Iris pigment epithelial cell (primary cell): ENCODE measurements at regions not wholly inside any gene's neighbourhood (a gene's known extent, or its start where the extent isn't known, plus 50 kb on each side); places are given as distances from the start of the nearest gene placed in this dataset.

Source experiments
- DNase-seq: peaks from one replicate; pipeline ENCODE4 v3.0.0-alpha.2; 2011; ENCODE audit warnings: low read depth

DNA sequence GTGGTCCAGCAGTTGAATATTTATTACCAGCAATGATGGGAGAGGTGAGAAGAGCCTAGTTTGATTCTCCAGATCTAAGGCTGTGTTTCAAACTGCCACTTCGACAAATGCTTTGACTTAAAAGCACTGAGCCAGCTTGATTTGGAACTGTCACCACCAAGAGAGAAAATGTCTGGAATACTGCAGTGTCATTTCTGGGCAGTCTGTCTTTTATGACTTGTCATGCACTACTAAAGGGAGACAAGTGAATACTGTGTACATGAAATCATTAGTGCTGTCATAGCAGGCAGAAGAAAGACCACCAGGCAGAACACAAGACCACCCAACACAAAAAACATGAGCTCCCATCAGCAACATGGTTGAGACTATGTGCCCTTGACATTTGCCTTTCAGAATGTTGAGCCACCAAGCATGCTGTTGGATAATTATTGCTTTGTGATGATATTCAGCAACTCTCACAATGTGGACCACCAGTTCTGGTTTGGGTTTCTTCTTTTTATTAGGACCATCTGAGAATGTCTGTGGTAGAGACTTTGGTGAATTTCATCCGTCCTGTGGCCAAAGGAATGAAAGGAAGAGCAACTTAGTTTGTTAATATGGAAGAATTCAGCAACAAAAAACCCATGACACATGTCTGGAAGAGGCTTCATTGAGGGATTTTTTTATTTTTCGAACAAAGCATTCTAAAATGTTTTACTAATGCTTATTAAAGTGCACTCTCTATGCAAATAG is 125.8 kb downstream of the NTMT2 start:
- no peak for DNase-seq

DNA sequence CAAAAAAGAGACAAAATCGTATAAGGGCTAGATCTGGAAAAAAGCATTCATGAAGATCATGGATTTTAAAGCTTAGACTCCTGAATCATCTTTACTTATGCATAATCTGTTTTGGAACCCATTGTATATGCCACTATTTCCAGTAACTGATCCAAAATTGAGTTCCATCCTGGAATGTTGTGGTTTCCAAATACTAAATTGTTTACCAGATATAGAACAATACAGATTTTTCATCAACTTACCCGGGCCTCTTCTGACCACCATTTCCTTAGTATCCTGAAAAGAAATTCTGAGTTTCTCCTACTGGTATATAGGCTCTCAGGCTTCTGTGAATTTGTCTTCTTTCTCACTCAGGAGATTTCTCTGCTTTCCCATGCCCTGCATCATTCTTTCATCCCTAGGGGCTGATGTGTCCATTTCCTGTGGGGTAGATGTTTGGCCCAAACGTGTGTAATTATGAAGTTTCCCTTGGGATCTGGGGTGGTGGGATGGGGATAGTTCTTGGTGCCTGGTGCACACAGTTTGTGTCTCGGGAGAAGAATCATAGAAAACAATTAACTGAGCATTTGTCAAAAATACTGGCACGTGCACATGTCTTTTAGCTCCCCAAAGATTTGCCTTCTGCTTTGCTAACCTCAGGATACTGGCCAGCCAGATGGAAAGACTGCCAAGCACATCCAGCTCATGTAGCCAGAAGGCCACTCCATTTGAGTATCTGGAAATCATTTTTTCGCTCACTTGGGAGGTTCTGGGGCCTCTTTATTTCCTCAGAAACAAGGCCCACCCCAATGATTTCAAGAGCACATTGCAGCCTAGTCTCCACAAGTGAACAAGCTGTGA is 127.8 kb downstream of the NTMT2 start:
- DNase-seq = no peak

DNA sequence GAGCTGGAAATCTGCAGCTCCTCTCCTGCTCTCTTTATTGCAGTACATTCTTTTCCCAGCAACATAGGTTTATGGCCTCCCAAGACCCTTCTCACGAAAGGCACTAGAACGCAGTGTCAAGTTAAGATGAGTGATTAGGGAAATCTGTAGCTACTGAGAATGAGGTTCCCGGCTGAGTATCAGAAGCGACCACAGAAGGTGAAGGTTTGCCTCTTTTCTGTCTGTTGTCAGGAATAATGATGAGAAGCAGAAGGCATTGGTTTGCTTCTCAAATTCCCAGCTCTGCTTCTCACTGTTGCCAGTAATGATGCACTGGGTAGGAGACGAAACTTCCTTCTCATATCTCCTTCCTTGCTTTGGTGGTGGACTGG is 128.4 kb downstream of the NTMT2 start:
- DNase-seq = no peak

DNA sequence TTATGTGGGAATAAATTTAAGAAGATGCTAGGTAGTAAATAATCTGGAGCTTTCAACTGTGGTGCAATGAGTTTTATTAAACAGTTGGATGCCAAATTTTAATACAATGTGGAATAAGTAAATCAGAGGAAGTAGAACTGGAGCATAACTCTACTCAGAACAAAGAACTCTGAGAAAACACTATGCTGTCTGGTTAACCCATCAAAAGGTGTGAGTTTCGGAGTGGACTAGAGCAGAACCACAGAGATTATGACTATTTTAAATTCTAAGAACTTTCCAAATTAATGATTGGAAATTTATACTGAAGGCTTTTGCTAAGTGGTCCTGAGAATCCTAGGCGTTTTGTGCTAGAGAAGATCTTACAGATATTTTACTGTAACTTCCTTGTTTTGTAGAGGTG is 132.2 kb downstream of the NTMT2 start:
- no peak for DNase-seq

DNA sequence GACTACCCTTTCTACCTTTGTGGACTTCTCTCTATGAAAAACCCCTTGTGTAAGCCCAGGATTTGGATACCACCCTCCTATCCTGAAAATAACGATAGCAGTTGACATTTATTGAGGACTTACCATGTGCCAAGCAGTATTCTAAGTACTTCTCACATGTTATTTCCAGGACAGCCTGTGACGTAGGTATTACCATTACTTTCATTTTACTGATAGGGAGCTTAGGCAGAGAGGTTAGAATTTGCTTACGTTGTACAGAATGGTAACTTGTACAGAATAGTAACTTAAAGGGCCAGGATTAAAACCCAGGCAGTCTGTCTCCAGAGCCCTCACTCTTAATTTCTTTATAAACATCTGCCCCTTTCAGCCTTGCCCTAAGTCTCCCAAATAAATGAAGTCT is 138.3 kb downstream of the NTMT2 start:
- peak; percentile 14 for DNase-seq

DNA sequence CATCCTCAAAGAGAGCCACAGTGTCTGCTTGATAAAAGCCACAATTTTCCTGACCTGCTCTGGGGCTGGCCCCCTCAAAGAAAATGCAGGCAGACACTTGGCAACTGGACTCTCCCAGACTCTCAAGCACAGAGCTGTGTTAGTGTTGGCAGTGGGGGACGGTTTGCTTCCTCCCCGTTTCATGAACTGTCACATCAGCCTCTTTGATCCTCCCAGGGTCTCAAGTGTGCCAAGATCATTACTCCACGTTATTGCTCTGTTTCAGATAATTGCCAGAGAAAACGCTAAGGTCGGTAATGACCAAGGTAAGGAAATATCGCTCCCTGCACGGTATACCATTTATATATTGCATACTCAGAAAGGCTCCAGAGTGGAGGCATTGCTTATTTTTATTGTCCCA is 138.8 kb downstream of the NTMT2 start:
- no peak for DNase-seq

DNA sequence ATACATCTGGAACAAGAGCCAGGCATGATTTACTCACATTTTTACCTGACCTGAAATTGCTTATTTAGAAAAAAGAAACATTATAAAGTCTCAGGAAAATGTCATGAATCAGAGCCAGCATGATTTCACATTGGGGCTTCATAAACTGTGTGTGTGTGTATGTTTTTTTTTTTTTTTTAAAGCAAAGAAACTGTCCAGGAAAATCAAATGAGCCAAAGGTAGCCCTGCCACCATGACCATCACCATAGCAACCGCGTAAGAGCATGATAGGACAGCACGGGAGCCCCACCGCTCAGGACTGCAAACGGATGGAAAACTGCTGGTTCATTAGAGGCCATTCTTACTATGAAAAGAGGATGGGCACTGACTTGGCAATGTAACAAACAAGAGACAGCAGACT is 139.2 kb downstream of the NTMT2 start:
- DNase-seq = no peak

DNA sequence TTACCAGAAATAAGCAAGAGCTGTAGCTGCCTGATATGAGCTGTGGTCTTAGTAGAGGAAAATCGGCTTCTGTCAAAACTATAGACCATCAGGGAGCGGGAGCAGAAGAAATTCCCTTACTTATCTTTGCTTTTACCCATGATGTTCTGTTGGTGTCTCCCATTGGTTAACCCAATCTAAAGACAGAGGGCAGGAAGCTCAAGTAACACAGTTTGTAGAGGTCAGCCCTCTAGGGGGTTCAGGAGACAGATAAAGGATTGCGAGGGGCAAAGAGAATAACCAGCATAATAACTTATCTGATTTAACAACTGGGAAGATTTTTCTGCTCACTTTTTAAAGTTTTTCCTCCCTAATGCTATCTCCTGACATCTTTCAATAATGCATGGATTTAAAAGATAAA is 142.4 kb downstream of the NTMT2 start:
- DNase-seq = no peak

DNA sequence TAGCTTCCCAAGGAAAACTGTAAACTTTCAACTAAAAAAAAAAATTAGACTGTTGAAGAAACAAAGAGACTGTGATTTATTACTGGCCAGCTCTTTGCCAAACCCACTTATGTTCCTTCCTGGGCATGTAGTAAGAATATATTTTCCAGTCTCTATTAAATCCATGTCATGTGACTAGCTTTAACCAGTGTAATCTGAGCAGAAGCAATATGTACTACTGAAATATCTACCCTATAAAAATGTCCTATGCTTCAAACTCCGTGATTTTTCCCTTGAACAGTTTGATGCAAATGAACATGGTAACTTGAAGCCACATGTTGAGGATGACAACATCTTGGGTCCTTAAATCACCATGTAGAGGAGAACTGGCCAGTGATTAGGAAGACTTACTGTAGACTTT is 144.5 kb downstream of the NTMT2 start:
- no peak for DNase-seq

DNA sequence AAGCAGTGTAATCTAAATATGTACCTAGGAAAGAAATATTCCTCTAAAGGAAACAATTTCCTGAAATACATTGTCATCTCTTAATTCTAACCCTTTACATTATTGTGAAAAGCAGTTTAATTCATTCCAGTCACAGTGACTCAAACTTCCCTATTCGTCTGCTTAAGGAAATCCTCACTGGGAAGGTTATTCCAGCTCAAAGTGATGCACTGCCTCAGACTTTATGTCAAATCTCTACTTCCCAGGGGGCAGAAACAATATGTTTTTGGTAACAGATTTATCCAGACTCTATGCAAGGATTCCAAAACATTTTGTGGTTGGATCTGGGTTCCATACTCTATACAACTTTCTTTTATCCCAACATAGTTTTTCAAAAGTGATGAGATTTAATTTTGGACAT is 145.2 kb downstream of the NTMT2 start:
- DNase-seq = no peak

DNA sequence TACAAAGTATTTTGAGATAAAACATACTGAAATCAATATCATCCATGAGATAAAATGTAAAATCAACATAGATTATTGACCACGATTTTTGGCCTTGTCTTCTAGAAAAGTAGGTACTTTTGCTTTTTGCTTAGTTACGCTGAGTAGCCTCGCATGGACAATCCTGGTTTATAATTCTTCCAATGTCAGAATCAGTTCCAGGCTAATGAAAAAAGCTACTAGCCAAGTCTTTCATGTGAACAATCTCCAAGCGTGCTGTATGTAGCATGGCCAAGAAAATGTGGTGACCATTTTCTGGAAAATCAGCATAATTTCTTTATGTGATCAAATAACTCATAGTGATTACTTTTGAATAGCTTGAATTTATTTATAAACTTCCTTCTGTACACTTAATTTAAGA is 145.8 kb downstream of the NTMT2 start:
- no peak for DNase-seq

DNA sequence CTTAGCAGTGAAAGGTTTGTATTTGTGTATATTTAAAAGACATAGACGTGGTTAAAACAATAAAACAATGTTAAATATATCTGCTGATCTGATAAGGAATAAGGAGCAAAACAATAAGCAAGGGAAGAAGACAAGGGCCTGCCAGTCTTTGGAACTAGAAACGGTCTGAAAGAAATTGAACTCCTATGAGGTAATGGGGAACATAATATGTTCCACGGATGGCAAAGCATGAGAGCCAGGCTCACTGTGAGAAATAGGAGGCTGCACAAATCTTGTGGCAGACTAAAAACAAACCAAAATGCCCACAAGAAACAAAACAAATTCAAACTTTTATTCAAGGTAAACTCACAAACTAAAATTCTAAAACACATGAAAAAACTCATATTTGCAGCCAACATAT is 150.5 kb downstream of the NTMT2 start:
- no peak for DNase-seq

DNA sequence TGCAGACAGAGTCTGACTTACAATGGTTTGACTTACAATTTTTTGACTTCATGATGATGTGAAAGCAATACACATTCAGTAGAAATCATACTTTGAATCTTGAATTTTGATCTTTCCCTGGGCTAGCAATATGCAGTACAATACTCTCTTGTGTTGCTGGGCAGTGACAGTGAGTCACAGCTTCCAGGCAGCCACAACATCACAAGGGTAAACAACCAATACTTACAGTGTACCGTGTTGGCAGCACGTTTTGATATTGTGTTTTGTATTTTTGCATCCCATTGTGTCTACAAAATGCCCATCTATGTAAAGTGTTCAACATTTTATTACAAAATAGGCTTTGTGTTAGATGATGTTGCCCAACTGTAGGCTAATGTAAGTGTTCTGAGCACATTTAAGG is 150.9 kb downstream of the NTMT2 start:
- DNase-seq = peak; percentile 20

DNA sequence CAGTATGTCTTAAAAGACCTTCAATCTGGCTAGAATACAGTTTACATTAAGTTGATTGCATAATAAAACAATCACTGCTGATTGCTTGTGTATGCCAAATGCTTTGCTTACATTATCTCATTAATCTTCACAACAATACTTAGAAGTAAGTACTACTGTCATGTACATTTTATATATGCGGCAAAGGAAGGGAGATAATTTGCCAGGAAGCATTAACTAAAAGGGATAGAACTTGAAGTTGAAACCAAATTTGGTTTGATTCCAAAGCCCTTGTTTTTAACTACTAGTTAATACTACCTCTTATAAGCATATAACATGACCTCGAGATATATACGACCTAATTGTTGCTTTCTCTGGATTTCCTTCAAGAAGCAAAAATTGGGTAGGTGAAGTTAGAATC is 155.8 kb downstream of the NTMT2 start:
- no peak for DNase-seq

DNA sequence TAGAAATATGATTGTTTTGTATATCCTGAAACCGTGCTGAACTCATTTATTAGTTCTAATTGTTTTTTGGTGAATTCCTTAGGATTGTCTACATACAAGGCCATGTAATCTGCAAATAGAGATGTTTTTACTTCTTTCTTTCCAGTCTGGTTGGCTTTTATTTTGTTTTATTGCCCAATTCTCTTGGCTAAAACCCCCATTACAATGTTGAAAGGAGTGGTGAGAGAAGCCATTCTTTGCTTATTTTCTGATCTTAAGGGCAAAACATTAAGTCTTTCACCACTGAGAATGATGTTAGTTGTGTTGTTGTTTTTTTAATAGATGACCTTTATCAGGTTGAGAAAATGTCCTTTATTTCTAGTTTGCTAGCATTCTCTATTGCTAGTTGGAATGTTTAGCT is 157.3 kb downstream of the NTMT2 start:
- no peak for DNase-seq

DNA sequence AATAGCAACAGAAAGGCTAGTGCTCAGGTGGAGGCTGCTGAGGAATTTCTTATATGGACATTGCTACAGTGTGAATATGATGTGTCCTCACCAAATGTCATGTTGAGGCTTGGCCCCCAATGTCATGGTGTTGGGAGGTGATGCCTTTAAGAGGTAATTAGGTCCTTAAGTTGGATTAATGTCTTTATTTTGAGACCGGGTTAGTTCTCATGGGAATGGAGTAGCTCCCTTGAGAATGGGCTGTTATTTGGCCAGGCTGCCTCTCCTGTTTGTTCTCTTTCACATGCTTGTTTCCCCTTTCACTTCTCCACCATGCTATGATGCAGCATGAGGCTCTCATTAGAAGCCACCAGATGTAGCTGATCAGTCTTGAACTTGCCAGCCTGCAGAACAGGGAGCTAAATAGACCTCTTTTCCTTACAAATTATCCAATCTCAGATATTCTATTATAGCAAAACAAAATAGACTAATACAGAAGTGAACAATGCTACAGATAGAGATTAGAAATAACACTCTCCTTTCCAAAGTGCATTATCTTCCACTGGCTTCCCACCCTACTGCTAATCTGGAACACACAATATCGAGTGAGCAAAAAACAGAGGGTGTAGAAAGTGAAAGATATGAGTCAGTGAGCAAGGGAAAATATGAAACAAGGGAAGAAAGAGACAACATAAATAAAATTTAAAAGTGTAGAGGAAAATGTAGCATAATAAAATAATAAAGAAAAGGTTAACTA is 160.2 kb downstream of the NTMT2 start:
- no peak for DNase-seq

DNA sequence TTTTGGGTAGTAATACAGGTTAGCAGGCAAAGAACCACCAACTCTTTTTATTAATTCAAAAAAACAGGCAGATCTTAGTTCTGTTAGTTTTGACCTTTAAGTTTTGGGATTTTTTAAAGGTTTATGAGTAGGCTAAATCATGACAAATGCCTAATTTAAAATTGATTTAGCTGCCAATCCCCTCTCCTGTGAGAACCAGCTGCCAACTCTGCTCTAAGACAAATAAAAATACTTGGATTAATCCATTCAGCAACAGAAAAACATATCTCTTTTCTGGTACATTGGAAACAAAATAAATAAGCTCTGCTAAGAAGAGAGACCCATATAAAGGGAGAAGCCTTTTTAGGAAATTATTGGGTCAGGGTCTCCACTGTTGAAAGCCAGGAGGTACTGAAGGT is 160.8 kb downstream of the NTMT2 start:
- no peak for DNase-seq

DNA sequence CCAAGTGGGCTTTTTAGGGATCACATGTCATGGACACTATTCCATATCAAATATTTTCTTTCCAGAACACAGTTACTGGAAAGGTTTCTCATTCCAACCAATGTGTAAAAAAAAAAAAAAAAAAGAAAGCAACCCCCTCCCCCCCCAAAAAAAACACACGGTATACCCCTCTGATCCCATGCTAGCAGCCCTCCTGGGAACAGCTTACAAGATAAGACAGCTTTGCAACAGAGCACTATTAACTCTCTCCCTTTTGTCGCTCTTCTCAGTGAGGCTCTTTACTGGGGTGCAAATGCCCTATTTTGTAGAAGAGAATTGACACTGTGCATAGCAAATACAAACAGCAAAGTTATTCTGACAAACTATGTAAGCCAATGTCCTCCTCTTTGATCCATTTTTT is 161.2 kb downstream of the NTMT2 start:
- DNase-seq = no peak

DNA sequence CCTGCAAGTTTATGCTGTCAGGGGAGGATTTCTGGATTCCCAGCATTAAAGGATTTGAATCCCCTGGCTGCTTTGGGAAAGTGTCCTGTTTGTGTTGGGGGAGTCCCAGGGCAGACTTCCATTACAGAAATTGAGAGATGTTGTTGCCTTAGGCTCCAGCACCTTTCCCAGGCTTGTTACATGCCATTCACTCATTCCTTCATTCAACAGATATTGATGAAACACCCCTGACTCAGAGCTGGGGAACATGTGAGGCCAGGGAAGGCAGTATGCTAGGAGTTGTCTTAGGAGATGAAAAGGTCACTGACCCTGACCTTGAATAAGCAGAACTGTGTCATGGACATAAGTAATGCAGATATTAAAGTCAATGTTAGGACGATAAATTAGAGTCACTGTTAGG is 161.7 kb downstream of the NTMT2 start:
- DNase-seq = peak; percentile 4

DNA sequence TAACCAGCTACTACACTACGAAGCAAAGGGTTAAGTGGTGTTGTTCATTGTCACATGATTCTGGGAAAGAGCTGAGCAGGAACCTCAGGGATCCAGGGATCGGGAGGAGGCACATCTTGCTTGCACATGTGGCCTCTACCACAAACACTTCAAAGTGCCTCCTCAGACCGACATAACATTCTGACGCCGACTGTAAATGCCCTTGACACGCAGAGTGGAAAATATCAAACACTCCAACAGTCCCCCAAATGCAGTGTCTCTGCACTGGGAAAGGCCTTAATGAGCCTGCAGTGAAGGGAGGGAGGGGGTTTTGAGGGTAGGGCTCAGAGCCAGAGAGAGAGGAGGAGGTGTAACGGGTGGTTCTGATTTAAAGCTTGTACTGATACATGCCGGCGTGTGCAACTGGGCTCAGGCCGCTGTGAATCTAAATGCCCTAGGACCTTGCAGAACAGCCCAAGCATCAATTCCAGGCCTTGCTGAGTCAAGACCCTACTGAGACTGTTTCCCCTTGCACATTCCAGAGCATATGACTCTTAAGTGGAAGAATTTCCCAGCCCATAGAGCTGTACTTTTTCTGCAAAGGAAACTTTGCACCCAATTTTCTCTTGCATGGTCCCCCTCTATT is 163.7 kb downstream of the NTMT2 start:
- peak; percentile 91 for DNase-seq

DNA sequence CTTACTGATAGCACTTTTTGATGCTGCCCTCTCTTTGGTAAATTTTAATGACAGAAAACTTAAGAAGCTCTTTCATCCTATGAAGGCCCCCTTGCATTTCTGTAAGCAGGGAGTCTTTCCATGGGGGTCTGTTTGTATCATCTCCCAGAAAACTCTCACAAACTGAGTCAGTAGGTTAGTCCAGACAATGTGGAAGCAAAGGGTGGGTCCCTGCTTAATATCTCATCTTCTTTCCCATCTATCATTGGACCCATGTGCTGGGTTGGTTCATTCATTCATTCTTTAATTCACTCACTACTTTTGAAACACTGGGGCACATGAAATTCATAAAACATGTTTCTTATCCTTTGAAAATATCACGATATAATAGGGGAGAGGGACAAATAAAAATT is 164.3 kb downstream of the NTMT2 start:
- no peak for DNase-seq

DNA sequence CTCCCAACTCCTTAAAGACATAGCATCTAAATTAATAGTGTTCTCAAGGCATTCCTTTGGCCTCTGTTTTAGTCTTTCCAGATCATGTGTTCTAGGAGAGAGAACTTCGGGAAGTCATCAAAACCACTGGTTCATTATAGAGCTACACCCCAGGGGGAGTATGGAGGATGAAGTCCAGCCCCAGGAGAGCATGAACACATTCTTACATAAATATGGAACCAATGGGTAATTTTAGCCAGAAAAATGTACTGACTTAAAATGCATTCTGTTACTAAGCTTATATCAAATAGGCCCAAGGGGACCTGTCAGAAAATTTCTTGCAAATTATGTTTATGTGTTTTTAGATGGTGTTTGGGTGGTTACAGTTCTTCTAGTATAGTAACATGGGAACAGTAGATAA is 165.2 kb downstream of the NTMT2 start:
- no peak for DNase-seq

DNA sequence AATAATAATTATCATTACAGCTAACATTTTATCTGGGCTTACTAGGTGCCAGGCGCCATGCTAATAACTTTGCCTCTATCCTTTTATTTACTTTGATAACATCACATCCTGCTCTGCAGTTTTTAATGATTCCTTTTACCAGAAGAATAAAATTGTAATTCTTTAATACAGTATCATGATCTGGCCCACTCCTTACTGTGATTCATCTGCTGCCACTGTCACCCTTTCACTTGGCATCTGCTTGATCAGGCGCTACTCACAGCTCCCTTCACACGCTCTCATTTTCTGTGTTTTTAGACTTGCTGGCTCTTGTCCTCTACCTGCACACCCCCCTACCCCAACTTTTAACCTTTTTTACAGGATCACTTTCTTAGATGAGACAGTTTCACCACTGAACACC is 167.5 kb downstream of the NTMT2 start:
- DNase-seq = no peak
